HG03571 (cell line): ENCODE measurements at regions not wholly inside any gene's neighbourhood (a gene's known extent, or its start where the extent isn't known, plus 50 kb on each side); places are given as distances from the start of the nearest gene placed in this dataset.

Experiments used
- ATAC-seq: cut with Tn5 transposase; IDR thresholded peaks from one replicate; pipeline ENCODE4 v1.9.1; 2021; ENCODE audit not compliant: unreplicated experiment

GRCh38 chr20:21901470-21902275, 196.2 kb downstream of the PAX1 start:
- ATAC-seq, result no peak

- no peak for ATAC-seq
Measured at GRCh38 chr20:21900431-21900830, 195.0 kb downstream of the PAX1 start.

- ATAC-seq, result no peak
Measured at GRCh38 chr20:21874921-21875320, 169.5 kb downstream of the PAX1 start.

GRCh38 chr20:21874127-21874526, 168.7 kb downstream of the PAX1 start:
- ATAC-seq, result no peak

- ATAC-seq, result no peak
Measured at GRCh38 chr20:21873291-21873690, 167.8 kb downstream of the PAX1 start.

GRCh38 chr20:21867811-21868210, 162.3 kb downstream of the PAX1 start:
- ATAC-seq, result no peak

- ATAC-seq, result no peak
Measured at GRCh38 chr20:21867353-21867752, 161.9 kb downstream of the PAX1 start.

GRCh38 chr20:21862956-21863355, 157.5 kb downstream of the PAX1 start:
- ATAC-seq, result no peak

GRCh38 chr20:21862259-21862946, 156.9 kb downstream of the PAX1 start:
- no peak for ATAC-seq

- no peak for ATAC-seq
Measured at GRCh38 chr20:21840991-21841390, 135.5 kb downstream of the PAX1 start.

- ATAC-seq, result no peak
Measured at GRCh38 chr20:21839982-21840381, 134.5 kb downstream of the PAX1 start.

- ATAC-seq, result no peak
Measured at GRCh38 chr20:21836346-21836745, 130.9 kb downstream of the PAX1 start.

GRCh38 chr20:21835042-21835441, 129.6 kb downstream of the PAX1 start:
- no peak for ATAC-seq

GRCh38 chr20:21832442-21833385, 127.2 kb downstream of the PAX1 start:
- ATAC-seq, result no peak

GRCh38 chr20:21826976-21827375, 121.5 kb downstream of the PAX1 start:
- no peak for ATAC-seq

- no peak for ATAC-seq
Measured at GRCh38 chr20:21821358-21821757, 115.9 kb downstream of the PAX1 start.

GRCh38 chr20:21820688-21821087, 115.2 kb downstream of the PAX1 start:
- ATAC-seq, result no peak

GRCh38 chr20:21820045-21820444, 114.6 kb downstream of the PAX1 start:
- no peak for ATAC-seq

- no peak for ATAC-seq
Measured at GRCh38 chr20:21812379-21812778, 106.9 kb downstream of the PAX1 start.

- ATAC-seq, result no peak
Measured at GRCh38 chr20:21809961-21810523, 104.6 kb downstream of the PAX1 start.
